Testis (tissue), 2 donors: ENCODE measurements at regions not wholly inside any gene's neighbourhood (a gene's known extent, or its start where the extent isn't known, plus 50 kb on each side); places are given as distances from the start of the nearest gene placed in this dataset.
"Not testable (repeated sequence)": the region's sequence is repeated elsewhere in the genome, so short reads cannot be mapped to it uniquely, and the experiment has no call there.

ENCODE experiments used
- DNase-seq: peaks from one replicate; pipeline ENCODE4 v3.0.0-alpha.2; 2019
- H3K27ac ChIP-seq, 2 donors: fragments of 200-600 bp; sonication (generic); one replicate each; pipeline ENCODE4 v1.5.1; 2019
- H3K27me3 ChIP-seq: fragments of 200-600 bp; sonication (generic); one replicate; pipeline ENCODE4 v1.5.1; 2019
- H3K36me3 ChIP-seq: fragments of 200-600 bp; sonication (generic); one replicate; pipeline ENCODE4 v1.5.1; 2017; ENCODE audit warnings: low read depth; ENCODE audit errors: missing control alignments
- H3K4me1 ChIP-seq: fragments of 200-600 bp; sonication (generic); one replicate; pipeline ENCODE4 v1.5.1; 2019
- H3K4me3 ChIP-seq, 2 donors: fragments of 200-600 bp; sonication (generic); one replicate each; pipeline ENCODE4 v1.5.1; 2017 to 2019
- H3K9me3 ChIP-seq: fragments of 200-600 bp; sonication (generic); one replicate; pipeline ENCODE4 v1.5.1; 2017
- CTCF ChIP-seq, 3 experiments: fragments of 450-650 bp in 2 of 3; fragments of 200-600 bp in 1 of 3; sonication (generic) in 1 of 3; IDR thresholded peaks; one replicate each; pipeline ENCODE4 v1.5.1; 2016 to 2019; ENCODE audit warnings: antibody characterized with exemption in 3 of 3, mild to moderate bottlenecking in 2 of 3, moderate library complexity in 1 of 3
- POLR2A ChIP-seq: fragments of 450-650 bp; IDR thresholded peaks from one replicate; pipeline ENCODE4 v1.6.1; 2017; ENCODE audit warnings: antibody characterized with exemption, mild to moderate bottlenecking, moderate library complexity
- WGBS, 2 donors: methylation state at CpG; one replicate each; pipeline ENCODE4 v1.1.5; 2018; 5-methylcytosine and 5-hydroxymethylcytosine counted together
- intact Hi-C: fragments of 100-400 bp; cut with DNase I; formaldehyde crosslinking; loops from one replicate; pipeline ENCODE4 v1.15.1; 2023; ENCODE audit warnings: low total_unique reads

GRCh38 chr21:32082466-32082865 lies 196.4 kb downstream of the MIS18A start:
- 72 to 76% methylated on average over 5 of the region's 5 CpGs for WGBS, 2 donors

GRCh38 chr21:32073593-32073992 lies 200.8 kb downstream of the HUNK start:
- intact Hi-C loops, result no loop called here

More at GRCh38 chr21:32082466-32082865, 196.4 kb downstream of the MIS18A start:
- no peaks in the 10 kb centered on the region for H3K9me3 ChIP-seq
- no peak overlapping the region for H3K27ac ChIP-seq
- intact Hi-C loops, result no loop called here
- no peak for TF ChIP-seq POLR2A
- TF ChIP-seq CTCF (IDR thresholded peaks at IDR 0.05), result no peak
- no peak for DNase-seq
- H3K36me3 ChIP-seq, result no peaks in the 10 kb centered on the region
- H3K4me1 ChIP-seq, result no peaks in the 10 kb centered on the region
- H3K27me3 ChIP-seq, result no peaks in the 10 kb centered on the region
- no peak overlapping the region for H3K4me3 ChIP-seq

GRCh38 chr21:32073190-32073589 lies 200.4 kb downstream of the HUNK start:
- no peak overlapping the region for H3K4me3 ChIP-seq
- 89 to 95% methylated on average over 6 of the region's 6 CpGs for WGBS, 2 donors
- TF ChIP-seq POLR2A (no peak), CTCF (IDR thresholded peaks at IDR 0.05) (no peak)
- no peaks in the 10 kb centered on the region for H3K36me3 ChIP-seq
- H3K9me3 ChIP-seq, result no peaks in the 10 kb centered on the region
- H3K27ac ChIP-seq, result no peak overlapping the region
- H3K4me1 ChIP-seq, result peaks cover 3% of the 10 kb centered on the region
- no peaks in the 10 kb centered on the region for H3K27me3 ChIP-seq
- intact Hi-C loops, result no loop called here
- no peak for DNase-seq

More at GRCh38 chr21:32073593-32073992, 200.8 kb downstream of the HUNK start:
- Histone ChIP-seq H3K4me3 (no peak overlapping the region), H3K27me3 (no peaks in the 10 kb centered on the region), H3K9me3 (no peaks in the 10 kb centered on the region), H3K4me1 (peaks cover 3% of the 10 kb centered on the region), H3K36me3 (no peaks in the 10 kb centered on the region), H3K27ac (no peak overlapping the region)
- 46 to 86% methylated on average over 6 of the region's 6 CpGs for WGBS, 2 donors
- TF ChIP-seq POLR2A (no peak), CTCF (IDR thresholded peaks at IDR 0.05) (no peak)
- DNase-seq, result no peak

GRCh38 chr21:32071620-32072019 lies 198.8 kb downstream of the HUNK start:
- H3K27ac ChIP-seq, H3K36me3 ChIP-seq, DNase-seq, H3K4me3 ChIP-seq, intact Hi-C loops, H3K4me1 ChIP-seq, H3K9me3 ChIP-seq, H3K27me3 ChIP-seq: not testable (repeated sequence)
- 54 to 70% methylated on average over 2 of the region's 2 CpGs for WGBS, 2 donors

GRCh38 chr21:32070676-32071330 lies 198.0 kb downstream of the HUNK start:
- H3K4me3 ChIP-seq, result no peak overlapping the region
- intact Hi-C loops, result no loop called here
- 72 to 83% methylated on average over 10 of the region's 10 CpGs for WGBS, 2 donors
- H3K4me1 ChIP-seq, result no peaks in the 10 kb centered on the region
- H3K9me3 ChIP-seq, result no peaks in the 10 kb centered on the region
- DNase-seq, result no peak
- TF ChIP-seq CTCF (IDR thresholded peaks at IDR 0.05) (no peak), POLR2A (no peak)
- H3K27ac ChIP-seq, result no peak overlapping the region
- no peaks in the 10 kb centered on the region for H3K27me3 ChIP-seq
- no peaks in the 10 kb centered on the region for H3K36me3 ChIP-seq
